ENCODE measurements at regions not wholly inside any gene's neighbourhood (a gene's known extent, or its start where the extent isn't known, plus 50 kb on each side); places are given as distances from the start of the nearest gene placed in this dataset.

- intact Hi-C loops (cut with DNase I): no loop called here
- H3K9me3 ChIP-seq: no peaks in the 10 kb centered on the region
- no peaks in the 10 kb centered on the region for H3K27me3 ChIP-seq
- no peaks in the 10 kb centered on the region for H3K4me1 ChIP-seq
- no peak overlapping the region for H3K4me3 ChIP-seq
- no peak for TF ChIP-seq CTCF (IDR thresholded peaks at IDR 0.05)
- H3K36me3 ChIP-seq: no peaks in the 10 kb centered on the region
- no peak for DNase-seq (ENCODE audit: low spot score in 2 of 2)
- H3K27ac ChIP-seq: no peak overlapping the region
Measured at GRCh38 chrX:78493180-78493579, 165.8 kb upstream of the CYSLTR1 start.

- no peaks in the 10 kb centered on the region for H3K36me3 ChIP-seq
- no peak overlapping the region for H3K27ac ChIP-seq
- no peaks in the 10 kb centered on the region for H3K4me1 ChIP-seq
- no peak for TF ChIP-seq CTCF (IDR thresholded peaks at IDR 0.05)
- DNase-seq (ENCODE audit: low spot score in 2 of 2): no peak
- no peaks in the 10 kb centered on the region for H3K27me3 ChIP-seq
- H3K9me3 ChIP-seq: no peaks in the 10 kb centered on the region
- no peak overlapping the region for H3K4me3 ChIP-seq
- intact Hi-C loops (cut with DNase I): no loop called here
Measured at GRCh38 chrX:78476701-78477100, 149.3 kb upstream of the CYSLTR1 start.

GRCh38 chrX:78456909-78457308 is 129.5 kb upstream of the CYSLTR1 start:
- TF ChIP-seq CTCF (IDR thresholded peaks at IDR 0.05): no peak
- Histone ChIP-seq H3K36me3 (no peaks in the 10 kb centered on the region), H3K4me1 (no peaks in the 10 kb centered on the region), H3K4me3 (no peak overlapping the region), H3K27ac (no peak overlapping the region), H3K27me3 (no peaks in the 10 kb centered on the region), H3K9me3 (no peaks in the 10 kb centered on the region)
- DNase-seq (ENCODE audit: low spot score in 2 of 2): no peak
- intact Hi-C loops (cut with DNase I): no loop called here

GRCh38 chrX:78455901-78456300 is 128.5 kb upstream of the CYSLTR1 start:
- Histone ChIP-seq H3K36me3 (no peaks in the 10 kb centered on the region), H3K27ac (no peak overlapping the region), H3K4me1 (no peaks in the 10 kb centered on the region), H3K9me3 (no peaks in the 10 kb centered on the region), H3K4me3 (no peak overlapping the region), H3K27me3 (no peaks in the 10 kb centered on the region)
- no peak for DNase-seq (ENCODE audit: low spot score in 2 of 2)
- TF ChIP-seq CTCF (IDR thresholded peaks at IDR 0.05): no peak
- intact Hi-C loops (cut with DNase I): no loop called here

- intact Hi-C loops (cut with DNase I): no loop called here
- Histone ChIP-seq H3K4me1 (no peaks in the 10 kb centered on the region), H3K36me3 (no peaks in the 10 kb centered on the region), H3K4me3 (no peak overlapping the region), H3K27ac (no peak overlapping the region), H3K27me3 (no peaks in the 10 kb centered on the region), H3K9me3 (no peaks in the 10 kb centered on the region)
- TF ChIP-seq CTCF (IDR thresholded peaks at IDR 0.05): no peak
- no peak for DNase-seq (ENCODE audit: low spot score in 2 of 2)
Measured at GRCh38 chrX:78452356-78452755, 124.9 kb upstream of the CYSLTR1 start.

GRCh38 chrX:78437621-78438020 is 110.2 kb upstream of the CYSLTR1 start:
- Histone ChIP-seq H3K27ac (no peak overlapping the region), H3K4me1 (no peaks in the 10 kb centered on the region), H3K27me3 (no peaks in the 10 kb centered on the region), H3K36me3 (no peaks in the 10 kb centered on the region), H3K4me3 (no peak overlapping the region), H3K9me3 (no peaks in the 10 kb centered on the region)
- DNase-seq (ENCODE audit: low spot score in 2 of 2): no peak
- intact Hi-C loops (cut with DNase I): no loop called here
- TF ChIP-seq CTCF (IDR thresholded peaks at IDR 0.05): no peak
